GM19468 (cell line): ENCODE measurements at regions not wholly inside any gene's neighbourhood (a gene's known extent, or its start where the extent isn't known, plus 50 kb on each side); places are given as distances from the start of the nearest gene placed in this dataset.

ENCODE experiments used
- ATAC-seq: cut with Tn5 transposase; IDR thresholded peaks from one replicate; pipeline ENCODE4 v1.9.1; 2021; ENCODE audit warnings: mild to moderate bottlenecking, moderate library complexity, moderate number of reproducible peaks; ENCODE audit not compliant: unreplicated experiment; ENCODE audit errors: extremely low read depth

GRCh38 chr11:32039149-32039548 is 51.7 kb upstream of the RCN1 start:
- ATAC-seq: no peak

- ATAC-seq: no peak
Measured at GRCh38 chr11:32034680-32035079, 56.2 kb upstream of the RCN1 start.

GRCh38 chr11:32034149-32034548 is 56.7 kb upstream of the RCN1 start:
- no peak for ATAC-seq

GRCh38 chr11:32033491-32033890 is 57.4 kb upstream of the RCN1 start:
- no peak for ATAC-seq

- no peak for ATAC-seq
Measured at GRCh38 chr11:32033067-32033466, 57.8 kb upstream of the RCN1 start.

GRCh38 chr11:32032478-32032877 is 58.4 kb upstream of the RCN1 start:
- ATAC-seq: no peak

GRCh38 chr11:32032052-32032451 is 58.8 kb upstream of the RCN1 start:
- ATAC-seq: no peak

- ATAC-seq: no peak
Measured at GRCh38 chr11:32030875-32031503, 59.9 kb upstream of the RCN1 start.

GRCh38 chr11:32029721-32030120 is 61.2 kb upstream of the RCN1 start:
- ATAC-seq: no peak

- no peak for ATAC-seq
Measured at GRCh38 chr11:32028201-32028600, 62.7 kb upstream of the RCN1 start.

GRCh38 chr11:32026766-32027165 is 64.1 kb upstream of the RCN1 start:
- no peak for ATAC-seq

GRCh38 chr11:32024948-32025347 is 65.9 kb upstream of the RCN1 start:
- no peak for ATAC-seq

GRCh38 chr11:32023370-32024305 is 67.2 kb upstream of the RCN1 start:
- no peak for ATAC-seq

- no peak for ATAC-seq
Measured at GRCh38 chr11:32018672-32019071, 72.2 kb upstream of the RCN1 start.

GRCh38 chr11:32016111-32016510 is 74.8 kb upstream of the RCN1 start:
- no peak for ATAC-seq

- no peak for ATAC-seq
Measured at GRCh38 chr11:32015427-32015826, 75.4 kb upstream of the RCN1 start.

- no peak for ATAC-seq
Measured at GRCh38 chr11:32013603-32014002, 77.3 kb upstream of the RCN1 start.

- ATAC-seq: no peak
Measured at GRCh38 chr11:32012049-32012448, 78.8 kb upstream of the RCN1 start.

GRCh38 chr11:32008880-32009551 is 81.9 kb upstream of the RCN1 start:
- no peak for ATAC-seq

GRCh38 chr11:32006799-32007388 is 84.0 kb upstream of the RCN1 start:
- no peak for ATAC-seq
